ENCODE measurements at regions not wholly inside any gene's neighbourhood (a gene's known extent, or its start where the extent isn't known, plus 50 kb on each side); places are given as distances from the start of the nearest gene placed in this dataset.
A peak's percentile ranks its signal among the peaks of the same experiment; 100 is the strongest.

DNA sequence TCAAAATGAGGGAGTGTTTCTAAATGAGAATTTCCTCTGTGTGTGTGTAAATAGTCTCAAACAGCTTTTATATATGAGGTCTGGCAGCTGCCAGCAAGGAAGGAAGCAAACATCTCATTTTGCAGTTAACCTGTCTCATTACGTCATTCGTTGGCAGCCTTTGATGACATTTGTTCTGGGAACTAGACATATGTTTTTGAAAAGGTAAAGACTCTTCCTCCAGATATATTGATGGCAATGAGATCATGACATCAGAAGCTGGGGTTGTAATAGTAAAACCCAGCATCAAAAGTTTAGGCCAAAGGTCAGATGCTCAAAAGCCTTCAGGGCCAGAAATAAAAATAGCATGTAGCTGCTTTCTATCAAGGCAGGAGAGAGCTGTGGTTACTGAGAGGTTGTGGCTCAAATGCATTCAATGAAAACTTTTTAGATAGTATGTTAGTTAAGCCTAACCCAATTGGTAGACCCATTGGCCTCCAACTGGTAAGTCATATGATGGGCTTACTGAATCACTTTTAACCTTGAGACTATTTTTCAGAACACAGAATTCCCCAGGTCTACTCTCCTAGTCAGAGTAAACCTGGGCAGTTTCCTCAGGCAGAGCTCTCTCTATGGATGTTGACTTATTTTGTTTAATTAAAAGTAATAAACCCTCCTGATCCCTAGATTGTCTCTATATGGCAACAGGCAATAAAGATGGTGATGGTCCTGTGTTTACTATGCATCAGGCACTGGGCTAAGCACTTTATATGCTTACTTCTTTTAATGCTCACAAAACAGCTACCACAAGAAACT lies 386.5 kb upstream of the CFAP20DC start:
- DNase-seq = peak in 7 of 9 donors; percentile 47 to 79 (median 68)
- H3K36me3 Mint-ChIP-seq = peaks cover 0 to 24% (median 3%) of the 10 kb centered on the region in 5 donors
- Histone ChIP-seq H3K9me3 (ENCODE audit: control insufficient read depth in 2 of 3, low read length in 3 of 3) (no peaks in the 10 kb centered on the region), H3K36me3 (ENCODE audit: control insufficient read depth in 2 of 3, insufficient read depth in 3 of 3, low read length in 3 of 3) (no peaks in the 10 kb centered on the region), H3K27me3 (ENCODE audit: control insufficient read depth in 2 of 2, insufficient read depth in 2 of 2, low read length in 2 of 2) (no peaks in the 10 kb centered on the region), H3K4me3 (ENCODE audit: low read length) (no peak overlapping the region), H3K4me1 (ENCODE audit: control insufficient read depth in 2 of 2, insufficient read depth in 2 of 2, low read length in 2 of 2) (no peaks in the 10 kb centered on the region), H3K27ac (ENCODE audit: low read depth, low read length) (no peak overlapping the region)
- H3K9me3 Mint-ChIP-seq = peaks cover 2 to 17% (median 6%) of the 10 kb centered on the region in 11 donors
- H3K27ac Mint-ChIP-seq = peak overlapping the region; percentile 51 to 94 (median 85)
- H3K4me3 Mint-ChIP-seq = peak overlapping the region in 3 of 10 donors; percentile 9 to 58 (median 28)
- H3K4me1 Mint-ChIP-seq = peaks cover 2 to 44% (median 16%) of the 10 kb centered on the region in 7 donors
- intact Hi-C loops (cut with micrococcal nuclease) = loop anchor here in 1 of 2 donors (2.0 kb wide), 1 partner anchor 14 kb away; no protein-coding TSS in a partner anchor
- no peaks in the 10 kb centered on the region for H3K27me3 Mint-ChIP-seq
- peak; percentile 72 for ATAC-seq
- POLR2A ChIA-PET = interaction anchor here (1.3 kb wide), 1 partner anchor 8 kb away, joined by 7 read pairs; no protein-coding TSS in a partner anchor
- CTCF ChIA-PET = interaction anchor here (0.9 to 1.4 kb wide), 2 partner anchors 8 to 14 kb away, joined by 3 to 11 read pairs; no protein-coding TSS in a partner anchor

DNA sequence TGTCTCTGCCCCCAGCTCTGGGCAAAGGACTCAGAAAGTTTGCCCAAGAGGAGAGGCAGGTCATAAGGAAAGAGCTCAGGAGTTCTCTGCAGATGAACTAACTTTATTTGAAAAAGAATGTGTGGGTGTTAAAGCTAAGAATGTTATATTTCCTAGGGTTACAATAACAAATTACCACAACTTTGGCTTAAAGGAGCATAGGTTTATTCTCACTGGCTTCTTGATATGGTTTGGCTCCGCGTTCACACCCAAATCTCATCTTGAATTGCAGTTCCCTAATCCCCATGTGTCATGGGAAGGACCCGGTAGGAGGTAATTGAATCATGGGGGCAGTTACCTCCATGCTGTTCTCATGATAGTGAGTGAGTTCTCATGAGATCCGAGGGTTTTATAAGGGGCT lies 383.7 kb upstream of the CFAP20DC start:
- ChIA-PET CTCF (no interaction called here), POLR2A (no interaction called here)
- Mint-ChIP-seq H3K4me1 (peaks cover 0 to 31% (median 17%) of the 10 kb centered on the region in 7 donors), H3K27ac (peak overlapping the region in 1 of 9 donors; percentile 36), H3K36me3 (peaks cover 0 to 24% (median 3%) of the 10 kb centered on the region in 5 donors), H3K27me3 (no peaks in the 10 kb centered on the region), H3K9me3 (peaks cover 2 to 17% (median 6%) of the 10 kb centered on the region in 11 donors), H3K4me3 (no peak overlapping the region)
- ATAC-seq (no peak), DNase-seq (no peak)
- H3K36me3 ChIP-seq (ENCODE audit: control insufficient read depth in 2 of 3, insufficient read depth in 3 of 3, low read length in 3 of 3) = no peaks in the 10 kb centered on the region
- intact Hi-C loops (cut with micrococcal nuclease) = no loop called here
- H3K27ac ChIP-seq (ENCODE audit: low read depth, low read length) = no peak overlapping the region
- no peaks in the 10 kb centered on the region for H3K4me1 ChIP-seq (ENCODE audit: control insufficient read depth in 2 of 2, insufficient read depth in 2 of 2, low read length in 2 of 2)
- no peaks in the 10 kb centered on the region for H3K9me3 ChIP-seq (ENCODE audit: control insufficient read depth in 2 of 3, low read length in 3 of 3)
- H3K27me3 ChIP-seq (ENCODE audit: control insufficient read depth in 2 of 2, insufficient read depth in 2 of 2, low read length in 2 of 2) = no peaks in the 10 kb centered on the region
- H3K4me3 ChIP-seq (ENCODE audit: low read length) = no peak overlapping the region

DNA sequence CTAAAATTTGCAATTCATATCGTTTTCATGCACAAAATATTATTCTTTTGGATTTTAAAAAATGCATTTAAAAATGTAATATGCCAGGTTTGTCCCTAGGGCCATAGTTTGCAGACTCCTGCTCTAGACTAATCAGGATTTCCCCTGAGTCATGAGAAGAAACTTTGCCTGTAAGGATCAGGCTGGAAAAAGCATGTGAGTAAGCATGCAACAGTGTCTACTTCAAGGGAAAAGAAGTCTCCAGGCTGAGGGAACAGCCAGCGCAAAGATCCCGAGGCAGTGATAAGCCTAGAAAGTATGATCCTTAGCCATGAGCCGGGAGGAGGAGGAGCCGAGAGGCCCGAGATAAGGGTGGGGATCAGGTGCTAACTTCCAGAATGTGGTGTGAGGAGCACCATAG lies 382.8 kb upstream of the CFAP20DC start:
- Histone ChIP-seq H3K4me3 (ENCODE audit: low read length) (no peak overlapping the region), H3K27me3 (ENCODE audit: control insufficient read depth in 2 of 2, insufficient read depth in 2 of 2, low read length in 2 of 2) (no peaks in the 10 kb centered on the region), H3K36me3 (ENCODE audit: control insufficient read depth in 2 of 3, insufficient read depth in 3 of 3, low read length in 3 of 3) (no peaks in the 10 kb centered on the region), H3K27ac (ENCODE audit: low read depth, low read length) (no peak overlapping the region), H3K9me3 (ENCODE audit: control insufficient read depth in 2 of 3, low read length in 3 of 3) (no peaks in the 10 kb centered on the region), H3K4me1 (ENCODE audit: control insufficient read depth in 2 of 2, insufficient read depth in 2 of 2, low read length in 2 of 2) (peaks cover 2 to 7% of the 10 kb centered on the region in 2 donors)
- peaks cover 2 to 13% (median 6%) of the 10 kb centered on the region in 11 donors for H3K9me3 Mint-ChIP-seq
- intact Hi-C loops (cut with micrococcal nuclease) = no loop called here
- peaks cover 0 to 20% (median 3%) of the 10 kb centered on the region in 5 donors for H3K36me3 Mint-ChIP-seq
- POLR2A ChIA-PET = no interaction called here
- peaks cover 2 to 36% (median 22%) of the 10 kb centered on the region in 7 donors for H3K4me1 Mint-ChIP-seq
- no peak for DNase-seq
- H3K27me3 Mint-ChIP-seq = no peaks in the 10 kb centered on the region
- H3K27ac Mint-ChIP-seq = no peak overlapping the region
- no peak for ATAC-seq
- no peak overlapping the region for H3K4me3 Mint-ChIP-seq
- CTCF ChIA-PET = no interaction called here

DNA sequence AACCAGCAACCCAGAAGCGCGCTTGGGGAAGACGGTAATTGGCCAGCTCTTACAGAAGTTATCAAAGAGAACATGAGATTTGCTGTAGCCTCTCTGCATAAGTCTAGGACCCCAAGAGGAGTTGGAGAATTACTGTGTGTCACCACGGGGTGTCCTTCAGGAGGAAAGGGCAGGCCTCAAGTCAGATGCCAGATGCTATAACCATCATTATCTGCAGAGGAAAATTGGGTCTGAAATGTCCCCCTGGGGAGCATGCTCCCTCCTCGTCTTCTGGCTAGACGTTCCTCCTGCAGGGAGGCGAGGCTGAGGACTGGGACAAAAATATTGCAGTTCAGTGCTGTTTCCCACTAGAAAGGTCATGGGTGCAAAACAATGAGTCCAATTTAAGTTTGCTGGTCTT lies 380.5 kb upstream of the CFAP20DC start:
- Mint-ChIP-seq H3K36me3 (peaks cover 0 to 15% (median 3%) of the 10 kb centered on the region in 5 donors), H3K4me3 (no peak overlapping the region), H3K27ac (no peak overlapping the region), H3K4me1 (peaks cover 24 to 46% (median 34%) of the 10 kb centered on the region in 7 donors), H3K9me3 (peaks cover 2 to 13% (median 6%) of the 10 kb centered on the region in 11 donors), H3K27me3 (no peaks in the 10 kb centered on the region)
- Histone ChIP-seq H3K27me3 (ENCODE audit: control insufficient read depth in 2 of 2, insufficient read depth in 2 of 2, low read length in 2 of 2) (no peaks in the 10 kb centered on the region), H3K36me3 (ENCODE audit: control insufficient read depth in 2 of 3, insufficient read depth in 3 of 3, low read length in 3 of 3) (no peaks in the 10 kb centered on the region), H3K4me3 (ENCODE audit: low read length) (no peak overlapping the region), H3K9me3 (ENCODE audit: control insufficient read depth in 2 of 3, low read length in 3 of 3) (no peaks in the 10 kb centered on the region), H3K27ac (ENCODE audit: low read depth, low read length) (no peak overlapping the region), H3K4me1 (ENCODE audit: control insufficient read depth in 2 of 2, insufficient read depth in 2 of 2, low read length in 2 of 2) (peaks cover 25 to 30% of the 10 kb centered on the region in 2 donors)
- intact Hi-C loops (cut with micrococcal nuclease) = no loop called here
- POLR2A ChIA-PET = interaction anchor here (1.4 kb wide), 1 partner anchor 14 kb away, joined by 5 read pairs; no protein-coding TSS in a partner anchor
- CTCF ChIA-PET = no interaction called here
- no peak for DNase-seq
- ATAC-seq = no peak

DNA sequence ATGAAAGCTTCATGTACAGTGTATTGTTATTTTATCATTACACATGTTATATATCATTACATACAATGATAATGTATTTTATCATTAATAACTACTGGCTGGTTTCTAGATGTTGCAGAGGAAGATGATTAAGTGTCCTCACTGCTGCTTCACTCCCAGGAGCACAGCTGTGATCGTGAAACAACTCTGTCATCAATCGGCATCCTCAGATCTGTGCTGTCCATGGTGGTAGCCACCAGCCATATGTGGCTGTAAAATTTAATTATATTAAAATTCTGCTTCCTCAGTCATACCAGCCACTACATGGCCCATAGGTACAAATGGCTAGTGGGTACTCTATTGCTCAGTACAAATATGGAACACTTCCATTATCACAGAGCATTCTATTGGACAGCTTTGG lies 379.4 kb upstream of the CFAP20DC start:
- ChIA-PET POLR2A (interaction anchor here (1.4 kb wide), 1 partner anchor 15 kb away, joined by 5 read pairs; no protein-coding TSS in a partner anchor), CTCF (no interaction called here)
- Mint-ChIP-seq H3K27ac (peak overlapping the region in 1 of 9 donors; percentile 49), H3K36me3 (peaks cover 0 to 12% (median 2%) of the 10 kb centered on the region in 5 donors), H3K27me3 (no peaks in the 10 kb centered on the region), H3K4me1 (peaks cover 35 to 49% (median 45%) of the 10 kb centered on the region in 7 donors), H3K4me3 (no peak overlapping the region), H3K9me3 (peaks cover 1 to 11% (median 2%) of the 10 kb centered on the region in 11 donors)
- ATAC-seq (no peak), DNase-seq (no peak)
- intact Hi-C loops (cut with micrococcal nuclease) = loop anchor here in 1 of 2 donors (5.0 kb wide), 1 partner anchor 42 kb away; no protein-coding TSS in a partner anchor
- H3K36me3 ChIP-seq (ENCODE audit: control insufficient read depth in 2 of 3, insufficient read depth in 3 of 3, low read length in 3 of 3) = no peaks in the 10 kb centered on the region
- H3K27me3 ChIP-seq (ENCODE audit: control insufficient read depth in 2 of 2, insufficient read depth in 2 of 2, low read length in 2 of 2) = no peaks in the 10 kb centered on the region
- no peaks in the 10 kb centered on the region for H3K9me3 ChIP-seq (ENCODE audit: control insufficient read depth in 2 of 3, low read length in 3 of 3)
- H3K27ac ChIP-seq (ENCODE audit: low read depth, low read length) = no peak overlapping the region
- H3K4me1 ChIP-seq (ENCODE audit: control insufficient read depth in 2 of 2, insufficient read depth in 2 of 2, low read length in 2 of 2) = peaks cover 37 to 41% of the 10 kb centered on the region in 2 donors
- H3K4me3 ChIP-seq (ENCODE audit: low read length) = no peak overlapping the region

DNA sequence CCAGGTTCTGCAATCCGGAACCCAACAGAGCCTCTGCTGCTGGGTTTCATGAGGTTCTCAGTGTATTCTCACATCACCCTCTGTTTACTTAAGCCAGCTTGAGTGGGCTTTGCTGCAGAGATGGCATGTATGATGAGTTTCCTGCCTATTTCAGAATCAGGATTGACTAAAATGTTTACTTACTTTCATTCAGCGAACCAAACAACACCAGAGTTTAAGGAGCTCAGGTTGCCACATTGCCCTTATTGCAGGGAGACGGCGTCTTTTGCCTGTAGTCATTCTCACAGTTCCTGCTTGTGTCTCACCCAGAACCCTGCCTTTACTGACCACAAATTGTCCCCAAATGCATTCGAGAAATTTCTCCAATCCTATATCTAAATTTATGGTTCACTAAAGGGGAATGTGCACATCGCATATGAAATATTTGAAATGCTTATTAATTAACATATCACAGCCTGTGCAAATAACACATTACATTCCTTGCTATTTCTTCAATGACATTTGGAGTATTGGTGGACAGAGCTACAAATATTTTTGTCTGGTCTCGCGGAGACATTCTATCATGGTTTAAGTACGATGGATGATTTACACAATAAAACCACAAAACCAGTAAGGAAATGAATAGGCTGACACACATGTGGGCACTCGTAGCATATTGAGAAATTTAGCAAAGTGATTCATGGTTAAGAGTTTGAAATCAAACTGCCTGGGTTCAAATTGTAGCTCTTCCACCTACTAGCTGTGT lies 377.2 kb upstream of the CFAP20DC start:
- H3K27me3 Mint-ChIP-seq = no peaks in the 10 kb centered on the region
- no peak for DNase-seq
- POLR2A ChIA-PET = interaction anchor here (0.6 to 1.9 kb wide), 4 partner anchors 17 to 742 kb away, joined by 3 to 6 read pairs (median 4); no protein-coding TSS in a partner anchor
- Histone ChIP-seq H3K4me3 (ENCODE audit: low read length) (no peak overlapping the region), H3K4me1 (ENCODE audit: control insufficient read depth in 2 of 2, insufficient read depth in 2 of 2, low read length in 2 of 2) (peaks cover 46 to 50% of the 10 kb centered on the region in 2 donors), H3K27me3 (ENCODE audit: control insufficient read depth in 2 of 2, insufficient read depth in 2 of 2, low read length in 2 of 2) (no peaks in the 10 kb centered on the region), H3K27ac (ENCODE audit: low read depth, low read length) (no peak overlapping the region), H3K9me3 (ENCODE audit: control insufficient read depth in 2 of 3, low read length in 3 of 3) (no peaks in the 10 kb centered on the region), H3K36me3 (ENCODE audit: control insufficient read depth in 2 of 3, insufficient read depth in 3 of 3, low read length in 3 of 3) (no peaks in the 10 kb centered on the region)
- intact Hi-C loops (cut with micrococcal nuclease) = loop anchor here (1.0 to 5.0 kb wide), 5 partner anchors 24 to 214 kb away; no protein-coding TSS in a partner anchor
- H3K9me3 Mint-ChIP-seq = no peaks in the 10 kb centered on the region
- CTCF ChIA-PET = interaction anchor here (0.9 to 2.3 kb wide), 3 partner anchors 16 to 442 kb away, joined by 3 to 10 read pairs (median 6); no protein-coding TSS in a partner anchor
- H3K27ac Mint-ChIP-seq = peak overlapping the region in 8 of 9 donors; percentile 19 to 88 (median 66)
- peaks cover 36 to 59% (median 52%) of the 10 kb centered on the region in 7 donors for H3K4me1 Mint-ChIP-seq
- peak; percentile 40 for ATAC-seq
- peak overlapping the region in 8 of 10 donors; percentile 1 to 63 (median 28) for H3K4me3 Mint-ChIP-seq
- peaks cover 0 to 1% (median 0%) of the 10 kb centered on the region in 5 donors for H3K36me3 Mint-ChIP-seq
